ENCODE measurements at regions not wholly inside any gene's neighbourhood (a gene's known extent, or its start where the extent isn't known, plus 50 kb on each side); places are given as distances from the start of the nearest gene placed in this dataset.

GRCh38 chr6:16827627-16828026 lies 66.4 kb upstream of the ATXN1 start:
- TF ChIP-seq CTCF (conservative IDR thresholded peaks at IDR 0.05; ENCODE audit: low read depth in 2 of 2) (no peak), STAT1 (IDR thresholded peaks at IDR 0.05; ENCODE audit: unreplicated experiment) (no peak), EZH2 (IDR thresholded peaks at IDR 0.05; ENCODE audit: low read depth, unreplicated experiment) (no peak), POLR2AphosphoS5 (IDR thresholded peaks at IDR 0.05; ENCODE audit: low read depth) (no peak)

Data from GM23338 (cell line).